GM23338 (cell line): ENCODE measurements at regions not wholly inside any gene's neighbourhood (a gene's known extent, or its start where the extent isn't known, plus 50 kb on each side); places are given as distances from the start of the nearest gene placed in this dataset.

ENCODE experiments used
- ATAC-seq: fragments of 200-7000 bp; cut with Tn5 transposase; 3 replicates; pipeline ENCODE4 v1.9.1; 2020
- DNase-seq: peaks from one replicate; pipeline ENCODE4 v3.0.0-alpha.2; 2015; ENCODE audit warnings: low spot score
- H2AFZ ChIP-seq: fragments of 200-600 bp; sonication (generic); 2 replicates; pipeline ENCODE4 v1.8.0; 2016; ENCODE audit warnings: antibody characterized with exemption, mild to moderate bottlenecking, moderate library complexity
- H3F3A ChIP-seq: fragments of 200-600 bp; sonication (generic); replicated peaks from 2 replicates; pipeline ENCODE4 v1.8.0; 2017; ENCODE audit warnings: antibody characterized with exemption, mixed run types, low read depth
- H3K27ac ChIP-seq: fragments of 200-600 bp; sonication (generic); 2 replicates; pipeline ENCODE4 v1.6.1; 2016; ENCODE audit warnings: low read depth
- H3K27me3 ChIP-seq: fragments of 200-600 bp; sonication (generic); 2 replicates; pipeline ENCODE4 v1.8.0; 2016; ENCODE audit warnings: mild to moderate bottlenecking, mixed run types, moderate library complexity; ENCODE audit not compliant: insufficient read depth
- H3K36me3 ChIP-seq: fragments of 200-600 bp; sonication (generic); 2 replicates; pipeline ENCODE4 v1.8.0; 2016; ENCODE audit warnings: mild to moderate bottlenecking; ENCODE audit not compliant: insufficient read depth
- H3K4me1 ChIP-seq: fragments of 200-600 bp; sonication (generic); 2 replicates; pipeline ENCODE4 v1.8.0; 2016; ENCODE audit warnings: mild to moderate bottlenecking, moderate library complexity; ENCODE audit not compliant: insufficient read depth
- H3K4me2 ChIP-seq: fragments of 200-600 bp; sonication (generic); 2 replicates; pipeline ENCODE4 v1.7.1; 2017; ENCODE audit warnings: mixed run types
- H3K4me3 ChIP-seq: fragments of 200-600 bp; sonication (generic); 2 replicates; pipeline ENCODE4 v1.6.1; 2016; ENCODE audit warnings: mixed run types
- H3K79me2 ChIP-seq: fragments of 200-600 bp; sonication (generic); replicated peaks from 2 replicates; pipeline ENCODE4 v1.8.0; 2017; ENCODE audit warnings: mild to moderate bottlenecking; ENCODE audit not compliant: insufficient read depth
- H3K9me2 ChIP-seq: fragments of 200-600 bp; sonication (generic); 2 replicates; pipeline ENCODE4 v1.8.0; 2017; ENCODE audit not compliant: insufficient read depth
- H4K20me1 ChIP-seq: fragments of 200-600 bp; sonication (generic); replicated peaks from 2 replicates; pipeline ENCODE4 v1.8.0; 2017; ENCODE audit warnings: mild to moderate bottlenecking; ENCODE audit not compliant: insufficient read depth
- H3K27ac Mint-ChIP-seq: 2 replicates; pipeline ENCODE4 v1.8.0; 2020; ENCODE audit warnings: inconsistent platforms, mild to moderate bottlenecking, moderate library complexity, mixed read lengths
- H3K27me3 Mint-ChIP-seq: 3 replicates; pipeline ENCODE4 v1.8.0; 2022; ENCODE audit warnings: low read depth, mild to moderate bottlenecking, moderate library complexity, mixed read lengths, inconsistent platforms; ENCODE audit not compliant: insufficient read depth, poor library complexity
- H3K36me3 Mint-ChIP-seq: 3 replicates; pipeline ENCODE4 v1.8.0; 2021; ENCODE audit warnings: low read depth, mild to moderate bottlenecking, inconsistent platforms, moderate library complexity, mixed read lengths
- H3K4me1 Mint-ChIP-seq: 3 replicates; pipeline ENCODE4 v1.8.0; 2020; ENCODE audit warnings: mild to moderate bottlenecking, inconsistent platforms, mixed read lengths
- H3K4me3 Mint-ChIP-seq: 3 replicates; pipeline ENCODE4 v1.8.0; 2021; ENCODE audit warnings: moderate library complexity, mild to moderate bottlenecking, inconsistent platforms, mixed read lengths
- H3K9me3 Mint-ChIP-seq: 3 replicates; pipeline ENCODE4 v1.8.0; 2020; ENCODE audit warnings: moderate library complexity, mild to moderate bottlenecking, inconsistent platforms, mixed read lengths
- CREB1 ChIP-seq: fragments of 250-450 bp; sonication (Bioruptor Pico); IDR thresholded peaks from 2 replicates; pipeline ENCODE4 v1.5.0; 2020; ENCODE audit warnings: low read depth, mild to moderate bottlenecking, moderate library complexity
- CTCF ChIP-seq, 2 experiments: fragments of 200-600 bp in 1 of 2; sonication (generic) in 1 of 2; conservative IDR thresholded peaks; 2 replicates each; pipeline versions ENCODE4 v1.5.1 to v1.6.1; 2016 to 2017; ENCODE audit warnings: antibody characterized with exemption in 2 of 2, low read depth in 2 of 2, mild to moderate bottlenecking in 2 of 2, moderate library complexity in 1 of 2
- ETS1 ChIP-seq: IDR thresholded peaks from 2 replicates; pipeline ENCODE4 v1.6.1; 2016; ENCODE audit warnings: antibody characterized with exemption
- EZH2 ChIP-seq: fragments of 200-600 bp; sonication (generic); IDR thresholded peaks from one replicate; pipeline ENCODE4 v1.8.0; 2017; ENCODE audit warnings: antibody characterized with exemption, mild to moderate bottlenecking, low read depth; ENCODE audit not compliant: unreplicated experiment
- EZH2phosphoT487 ChIP-seq: fragments of 200-600 bp; sonication (generic); IDR thresholded peaks from one replicate; pipeline ENCODE4 v1.8.1; 2018; ENCODE audit warnings: antibody characterized with exemption; ENCODE audit not compliant: unreplicated experiment
- JUNB ChIP-seq: IDR thresholded peaks from one replicate; pipeline ENCODE4 v1.6.1; 2016; ENCODE audit warnings: antibody characterized with exemption; ENCODE audit not compliant: unreplicated experiment
- NANOG ChIP-seq: IDR thresholded peaks from 2 replicates; pipeline ENCODE4 v1.6.1; 2016; ENCODE audit warnings: antibody characterized with exemption, borderline replicate concordance
- POLR2AphosphoS5 ChIP-seq: IDR thresholded peaks from 2 replicates; pipeline ENCODE4 v1.6.1; 2016; ENCODE audit warnings: antibody characterized with exemption, low read depth
- REST ChIP-seq: IDR thresholded peaks from one replicate; pipeline ENCODE4 v1.6.1; 2018; ENCODE audit warnings: antibody characterized with exemption; ENCODE audit not compliant: unreplicated experiment
- STAT1 ChIP-seq: IDR thresholded peaks from one replicate; pipeline ENCODE4 v1.6.1; 2016; ENCODE audit warnings: antibody characterized with exemption; ENCODE audit not compliant: unreplicated experiment
- ZNF114 ChIP-seq: fragments of 250-450 bp; sonication (Bioruptor Pico); IDR thresholded peaks from 2 replicates; pipeline ENCODE4 v1.5.0; 2020; ENCODE audit warnings: mild to moderate bottlenecking, moderate library complexity
- ZNF331 ChIP-seq: fragments of 250-450 bp; sonication (Bioruptor Pico); IDR thresholded peaks from 2 replicates; pipeline ENCODE4 v1.5.0; 2020; ENCODE audit warnings: low read depth, mild to moderate bottlenecking, moderate library complexity
- ZNF462 ChIP-seq: fragments of 250-450 bp; sonication (Bioruptor Pico); IDR thresholded peaks from 2 replicates; pipeline ENCODE4 v1.5.0; 2020; ENCODE audit warnings: mild to moderate bottlenecking, moderate library complexity

GRCh38 chr10:8327140-8327423, 272.6 kb downstream of the GATA3 start:
- Mint-ChIP-seq H3K27me3 (peaks cover 3% of the 10 kb centered on the region), H3K9me3 (no peaks in the 10 kb centered on the region)
- no peak for ATAC-seq

More at GRCh38 chr10:8327140-8327423, 272.6 kb downstream of the GATA3 start:
- Mint-ChIP-seq H3K36me3 (no peaks in the 10 kb centered on the region), H3K4me3 (no peak overlapping the region), H3K4me1 (peaks cover 7% of the 10 kb centered on the region; the same call in 2 of the 3 replicates), H3K27ac (no peak overlapping the region)
- H3K9me2 ChIP-seq: no peaks in the 10 kb centered on the region
- H3K36me3 ChIP-seq: no peaks in the 10 kb centered on the region
- 0 out of 2 replicates have a peak, but pooled peaks cover 2% of the 10 kb centered on the region for H3F3A ChIP-seq
- H3K4me3 ChIP-seq: no peak overlapping the region
- H3K27ac ChIP-seq: no peak overlapping the region
- no peaks in the 10 kb centered on the region for H3K79me2 ChIP-seq
- no peak for DNase-seq
- no peak overlapping the region for H3K4me2 ChIP-seq
- no peak overlapping the region for H2AFZ ChIP-seq
- TF ChIP-seq NANOG (no peak), REST (no peak), EZH2 (no peak), EZH2phosphoT487 (no peak), POLR2AphosphoS5 (no peak), ETS1 (no peak), CTCF (conservative IDR thresholded peaks at IDR 0.05; ENCODE audit: low read depth in 2 of 2) (no peak), JUNB (no peak), ZNF462 (CRISPR knock-in tag) (no peak), CREB1 (no peak), ZNF331 (no peak), ZNF114 (CRISPR knock-in tag) (no peak), STAT1 (no peak)
- no peaks in the 10 kb centered on the region for H3K4me1 ChIP-seq
- peaks cover 7% of the 10 kb centered on the region for H3K27me3 ChIP-seq
- no peaks in the 10 kb centered on the region for H4K20me1 ChIP-seq
